AG09319 (cell line): ENCODE measurements at regions not wholly inside any gene's neighbourhood (a gene's known extent, or its start where the extent isn't known, plus 50 kb on each side); places are given as distances from the start of the nearest gene placed in this dataset.

Experiments used
- DNase-seq: peaks from one replicate; pipeline ENCODE4 v3.0.0-alpha.2; 2010; ENCODE audit warnings: low read depth; ENCODE audit errors: extremely low read depth
- TF ChIP-seq, protein P1 (sequence below): IDR thresholded peaks from 2 replicates; pipeline ENCODE4 v1.5.1; 2011; ENCODE audit warnings: low read depth, mild to moderate bottlenecking, inconsistent platforms, low read length, moderate library complexity

DNA sequence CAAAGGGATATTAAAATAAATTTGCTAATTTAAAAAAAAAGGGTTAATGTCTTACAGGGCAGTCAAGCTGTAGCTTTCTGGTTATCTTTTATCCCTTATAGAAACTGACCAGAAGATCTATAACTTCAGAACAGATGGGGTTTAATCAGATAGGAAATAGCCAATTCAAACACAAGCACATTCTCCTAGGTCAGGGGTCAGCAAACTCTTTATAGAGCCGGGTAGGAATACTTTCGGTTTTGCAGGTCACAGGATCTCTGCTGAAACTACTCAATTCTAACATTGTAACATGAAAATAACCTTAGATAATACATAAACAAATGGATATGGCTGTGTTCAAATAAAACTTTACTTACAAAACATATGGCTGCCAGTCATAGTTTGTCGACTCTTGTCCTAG is 479.8 kb downstream of the ADRA2A start:
- DNase-seq = no peak

DNA sequence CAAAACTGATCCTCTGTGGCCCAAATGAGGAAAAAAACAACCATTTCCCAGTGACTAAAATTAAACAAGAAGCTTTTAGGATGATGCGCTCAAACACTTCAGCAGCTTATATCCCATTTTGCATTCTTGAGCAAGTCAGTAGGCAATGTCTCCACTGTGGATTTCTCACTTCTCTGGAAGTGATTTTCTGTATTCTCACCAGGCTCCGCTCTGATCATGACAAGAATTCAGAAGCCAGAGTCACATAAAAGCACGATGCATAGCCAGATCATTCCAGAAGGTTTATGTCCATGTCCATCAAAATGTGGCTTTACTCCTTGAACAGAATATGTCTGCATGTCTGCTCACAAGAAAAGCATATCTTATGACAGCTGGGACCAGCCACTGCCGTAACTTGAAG is 481.4 kb downstream of the ADRA2A start:
- DNase-seq = no peak
- TF ChIP-seq, protein P1, sequence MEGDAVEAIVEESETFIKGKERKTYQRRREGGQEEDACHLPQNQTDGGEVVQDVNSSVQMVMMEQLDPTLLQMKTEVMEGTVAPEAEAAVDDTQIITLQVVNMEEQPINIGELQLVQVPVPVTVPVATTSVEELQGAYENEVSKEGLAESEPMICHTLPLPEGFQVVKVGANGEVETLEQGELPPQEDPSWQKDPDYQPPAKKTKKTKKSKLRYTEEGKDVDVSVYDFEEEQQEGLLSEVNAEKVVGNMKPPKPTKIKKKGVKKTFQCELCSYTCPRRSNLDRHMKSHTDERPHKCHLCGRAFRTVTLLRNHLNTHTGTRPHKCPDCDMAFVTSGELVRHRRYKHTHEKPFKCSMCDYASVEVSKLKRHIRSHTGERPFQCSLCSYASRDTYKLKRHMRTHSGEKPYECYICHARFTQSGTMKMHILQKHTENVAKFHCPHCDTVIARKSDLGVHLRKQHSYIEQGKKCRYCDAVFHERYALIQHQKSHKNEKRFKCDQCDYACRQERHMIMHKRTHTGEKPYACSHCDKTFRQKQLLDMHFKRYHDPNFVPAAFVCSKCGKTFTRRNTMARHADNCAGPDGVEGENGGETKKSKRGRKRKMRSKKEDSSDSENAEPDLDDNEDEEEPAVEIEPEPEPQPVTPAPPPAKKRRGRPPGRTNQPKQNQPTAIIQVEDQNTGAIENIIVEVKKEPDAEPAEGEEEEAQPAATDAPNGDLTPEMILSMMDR = no peak

More for the DNA sequence above, 479.8 kb downstream of the ADRA2A start:
- TF ChIP-seq, protein P1 = no peak

DNA sequence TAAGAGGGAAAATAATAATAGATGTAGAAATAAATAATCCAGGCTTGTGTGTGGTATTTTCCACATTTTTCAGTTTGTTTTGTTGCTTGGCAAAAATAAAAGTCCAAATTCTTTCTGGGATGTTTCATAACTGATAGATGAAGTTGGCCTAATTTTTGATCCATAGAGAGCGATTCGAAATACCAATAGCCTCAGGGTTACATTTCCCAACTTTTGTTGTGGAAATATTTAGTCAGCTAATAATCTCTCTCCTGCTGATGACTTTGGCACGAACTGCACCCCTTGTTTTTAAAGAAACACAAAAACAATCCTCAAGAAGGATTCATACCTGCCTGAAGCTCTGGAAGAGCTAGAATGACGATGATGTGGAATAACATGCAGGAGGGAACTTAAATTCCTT is 483.2 kb downstream of the ADRA2A start:
- DNase-seq = no peak
- TF ChIP-seq, protein P1 = no peak

DNA sequence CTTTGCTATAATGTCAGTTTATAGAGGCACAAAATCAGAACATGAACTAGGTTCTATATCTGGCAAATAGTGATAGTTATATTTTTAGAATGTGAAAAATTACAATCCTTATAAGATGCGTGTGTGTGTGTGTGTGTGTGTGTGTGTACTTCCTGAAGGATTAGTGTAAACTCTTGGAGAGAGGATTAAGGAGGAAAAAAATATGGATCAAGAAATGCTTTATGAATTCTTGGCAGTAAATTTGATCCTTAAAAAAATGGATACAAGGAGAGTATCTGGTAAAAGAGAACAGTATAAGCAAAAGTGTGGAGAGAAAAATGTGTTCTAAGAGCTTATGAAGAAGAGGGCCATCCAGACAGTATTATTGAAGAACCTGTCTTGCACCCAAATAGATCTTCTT is 484.3 kb downstream of the ADRA2A start:
- TF ChIP-seq, protein P1 = no peak
- DNase-seq = no peak

DNA sequence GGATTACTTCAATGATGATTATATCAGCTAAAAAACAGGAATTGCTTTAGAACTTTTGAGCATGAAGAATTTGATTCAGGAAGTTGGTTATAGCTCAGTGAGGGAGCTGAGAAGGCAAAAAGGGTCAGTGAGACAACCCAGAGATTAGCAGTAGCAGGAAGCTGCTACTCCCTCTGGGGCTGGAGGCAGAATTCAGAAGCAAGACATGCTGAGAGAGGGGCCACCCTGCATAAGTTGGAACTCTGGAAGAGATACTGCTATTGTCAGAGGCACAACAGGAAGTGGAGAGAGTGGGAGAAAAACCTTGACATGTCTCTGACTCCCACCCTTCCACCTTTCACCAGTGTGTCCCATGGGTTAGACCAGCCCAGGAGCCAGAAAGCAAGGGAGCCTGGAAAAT is 488.7 kb downstream of the ADRA2A start:
- TF ChIP-seq, protein P1 = no peak
- DNase-seq = no peak

DNA sequence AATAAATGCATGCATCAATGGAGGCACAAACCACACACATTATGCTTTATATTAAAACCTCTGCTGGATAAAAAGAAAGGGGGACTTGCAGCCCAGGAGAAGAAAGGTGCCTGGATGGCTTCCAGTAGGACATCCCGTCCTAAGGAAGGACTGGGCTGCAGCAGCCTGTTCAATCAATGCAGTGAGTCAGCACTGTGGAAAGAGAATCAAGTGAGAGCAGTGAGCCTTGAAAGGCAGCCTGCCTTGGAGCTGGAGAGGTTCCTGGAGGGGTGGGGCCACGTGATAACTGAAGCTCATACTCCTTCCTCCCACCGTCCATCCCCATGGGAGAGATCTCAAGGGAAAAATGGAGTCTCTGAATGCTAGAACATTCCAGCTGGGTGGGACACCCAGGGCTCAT is 501.2 kb downstream of the ADRA2A start:
- TF ChIP-seq, protein P1 = no peak
- no peak for DNase-seq

DNA sequence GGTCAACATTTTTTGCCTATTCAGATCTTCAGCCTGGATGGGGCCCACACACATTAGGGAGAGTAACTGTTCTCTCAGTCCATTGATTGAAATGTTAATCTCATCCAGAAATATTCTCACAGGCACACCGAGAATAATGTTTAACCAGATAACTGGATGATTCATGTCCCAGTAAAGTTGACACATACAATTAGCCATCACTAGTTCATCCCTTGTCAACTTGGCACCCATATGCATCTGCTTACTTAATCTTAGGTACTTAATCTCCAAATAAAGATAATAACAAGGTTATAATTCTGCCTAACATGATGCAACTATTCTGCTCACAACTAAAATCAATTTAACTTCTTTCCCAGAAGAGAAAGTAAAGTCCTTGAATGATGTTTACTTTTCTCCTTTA is 502.6 kb downstream of the ADRA2A start:
- DNase-seq = no peak
- TF ChIP-seq, protein P1 = no peak
